ENCODE measurements at regions not wholly inside any gene's neighbourhood (a gene's known extent, or its start where the extent isn't known, plus 50 kb on each side); places are given as distances from the start of the nearest gene placed in this dataset.

GRCh38 chr2:204356151-204356641 lies 189.1 kb upstream of the PARD3B start:
- no peak for ATAC-seq
- H3K27me3 Mint-ChIP-seq = peaks cover 11% of the 10 kb centered on the region
- DNase-seq = no peak
- H3K4me3 Mint-ChIP-seq = no peak overlapping the region
- no peaks in the 10 kb centered on the region for H3K4me1 Mint-ChIP-seq
- H3K27ac Mint-ChIP-seq = no peak overlapping the region
- no peaks in the 10 kb centered on the region for H3K9me3 Mint-ChIP-seq

DNA sequence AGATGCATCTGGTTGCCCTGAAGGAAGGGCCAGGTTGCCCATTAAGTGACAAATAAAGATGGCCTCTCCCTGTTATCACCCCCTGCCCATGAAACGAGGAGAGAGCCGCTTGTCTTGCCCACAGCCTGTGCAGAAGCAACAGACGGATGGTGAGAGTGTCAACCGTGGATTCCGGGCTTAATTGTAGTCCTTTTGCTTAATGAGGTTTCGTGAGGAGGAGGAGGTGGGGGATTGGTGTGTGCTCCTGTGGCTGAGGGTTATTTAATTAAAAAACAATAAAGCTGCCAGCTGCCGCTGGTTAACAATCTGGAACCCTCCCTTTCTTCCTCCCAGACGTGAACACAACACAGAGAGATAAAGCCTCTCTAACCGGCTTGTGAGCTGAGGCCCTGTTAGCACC lies 188.0 kb upstream of the PARD3B start:
- ATAC-seq (no peak), DNase-seq (no peak)
- H3K4me3 Mint-ChIP-seq = no peak overlapping the region
- no peaks in the 10 kb centered on the region for H3K9me3 Mint-ChIP-seq
- H3K4me1 Mint-ChIP-seq = no peaks in the 10 kb centered on the region
- H3K27me3 Mint-ChIP-seq = peaks cover 11% of the 10 kb centered on the region
- no peak overlapping the region for H3K27ac Mint-ChIP-seq

DNA sequence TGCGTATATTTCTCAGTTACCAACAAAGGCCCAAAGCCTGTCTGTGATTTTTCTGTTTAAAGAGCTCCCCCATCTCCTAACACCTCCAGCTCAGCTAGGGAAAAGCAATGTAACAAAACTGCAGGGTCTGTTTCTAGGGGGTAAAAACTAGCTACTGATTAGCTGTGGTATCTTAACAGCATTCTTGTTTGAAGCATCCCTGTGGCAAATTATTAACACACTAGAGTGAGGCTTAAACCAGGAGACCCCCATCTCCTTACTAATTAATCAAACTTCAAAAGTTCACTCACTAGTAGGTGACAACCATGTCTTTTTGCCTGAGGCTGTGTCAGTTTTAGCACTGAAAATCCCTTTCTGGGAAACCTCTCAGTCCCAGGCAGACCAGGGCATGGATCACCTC lies 186.2 kb upstream of the PARD3B start:
- Mint-ChIP-seq H3K27me3 (peaks cover 11% of the 10 kb centered on the region), H3K27ac (no peak overlapping the region), H3K4me1 (no peaks in the 10 kb centered on the region), H3K4me3 (no peak overlapping the region), H3K9me3 (no peaks in the 10 kb centered on the region)
- DNase-seq (no peak), ATAC-seq (no peak)

DNA sequence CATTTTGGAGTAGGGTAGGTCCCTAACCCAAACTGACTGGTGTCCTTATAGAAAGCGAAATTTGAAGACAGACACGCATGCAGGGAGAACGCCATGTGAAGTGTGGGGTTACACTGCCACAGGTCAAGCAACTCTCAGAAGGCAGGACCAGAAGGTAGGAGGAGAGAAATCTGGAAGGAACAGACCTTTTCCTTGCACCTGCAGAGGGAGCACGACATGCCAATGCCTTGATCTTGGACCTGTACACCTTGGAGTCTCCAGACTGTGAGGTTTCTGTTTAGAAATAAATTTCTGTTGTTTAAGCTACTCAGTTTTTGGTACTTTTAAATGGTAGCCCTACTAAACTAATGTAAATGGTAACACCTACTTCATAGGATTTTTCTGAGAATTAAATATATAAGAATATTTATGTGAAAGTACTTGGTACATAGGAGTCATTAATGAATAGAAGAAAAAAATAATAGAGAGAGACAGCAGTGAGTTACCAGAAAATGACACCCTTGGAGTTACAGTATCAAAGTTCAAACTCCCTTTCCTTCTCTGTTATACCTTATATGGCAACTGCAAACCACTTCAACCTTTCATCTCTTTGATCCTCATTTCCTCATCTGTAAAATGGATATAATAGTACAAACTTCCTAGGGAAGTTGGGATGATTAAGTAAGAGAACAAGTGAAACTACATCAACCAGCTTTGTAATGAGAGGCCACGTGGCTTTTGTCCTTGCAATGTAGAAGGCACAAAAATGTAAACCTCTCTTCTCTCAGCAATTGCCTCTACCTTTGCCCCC lies 184.9 kb upstream of the PARD3B start:
- Mint-ChIP-seq H3K27ac (no peak overlapping the region), H3K4me3 (no peak overlapping the region), H3K4me1 (no peaks in the 10 kb centered on the region), H3K27me3 (peaks cover 11% of the 10 kb centered on the region), H3K9me3 (no peaks in the 10 kb centered on the region)
- ATAC-seq (no peak), DNase-seq (no peak)

GRCh38 chr2:204361738-204362137 lies 183.5 kb upstream of the PARD3B start:
- DNase-seq (no peak), ATAC-seq (no peak)
- Mint-ChIP-seq H3K4me3 (no peak overlapping the region), H3K27me3 (peaks cover 9% of the 10 kb centered on the region), H3K27ac (no peak overlapping the region), H3K9me3 (no peaks in the 10 kb centered on the region), H3K4me1 (no peaks in the 10 kb centered on the region)

- DNase-seq = no peak
Observed at GRCh38 chr2:204362581-204362980, 182.7 kb upstream of the PARD3B start.

GRCh38 chr2:204363513-204363912 lies 181.8 kb upstream of the PARD3B start:
- ATAC-seq (no peak), DNase-seq (no peak)
- peaks cover 10% of the 10 kb centered on the region for H3K27me3 Mint-ChIP-seq
- H3K27ac Mint-ChIP-seq = no peak overlapping the region
- H3K9me3 Mint-ChIP-seq = no peaks in the 10 kb centered on the region
- no peaks in the 10 kb centered on the region for H3K4me1 Mint-ChIP-seq
- no peak overlapping the region for H3K4me3 Mint-ChIP-seq

More at GRCh38 chr2:204362581-204362980, 182.7 kb upstream of the PARD3B start:
- Mint-ChIP-seq H3K27me3 (peaks cover 1% of the 10 kb centered on the region), H3K9me3 (no peaks in the 10 kb centered on the region), H3K4me3 (no peak overlapping the region), H3K27ac (no peak overlapping the region), H3K4me1 (no peaks in the 10 kb centered on the region)
- no peak for ATAC-seq

GRCh38 chr2:204364860-204365535 lies 180.3 kb upstream of the PARD3B start:
- H3K4me1 Mint-ChIP-seq = no peaks in the 10 kb centered on the region
- DNase-seq = no peak
- peaks cover 12% of the 10 kb centered on the region for H3K27me3 Mint-ChIP-seq
- H3K27ac Mint-ChIP-seq = no peak overlapping the region
- ATAC-seq = no peak
- H3K9me3 Mint-ChIP-seq = no peaks in the 10 kb centered on the region
- H3K4me3 Mint-ChIP-seq = no peak overlapping the region

DNA sequence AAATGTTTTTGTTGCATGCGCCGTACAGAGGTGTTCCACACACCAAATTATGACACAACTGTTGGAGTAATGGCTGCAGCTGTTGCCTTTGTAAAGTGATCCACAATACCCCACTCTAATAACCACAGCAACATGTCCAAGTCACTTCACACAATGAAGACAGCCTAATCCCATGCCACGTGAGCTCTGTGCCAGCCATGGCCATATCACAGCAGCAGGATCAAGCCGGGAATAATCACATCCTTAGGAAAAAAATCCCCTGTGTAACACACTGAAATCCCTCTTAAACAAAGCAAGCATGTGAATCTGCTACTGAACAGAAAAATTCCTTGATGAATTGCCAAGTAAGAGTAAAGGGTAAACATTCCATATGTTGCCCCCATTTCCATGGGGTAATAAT lies 179.5 kb upstream of the PARD3B start:
- ATAC-seq (no peak), DNase-seq (no peak)
- no peak overlapping the region for H3K27ac Mint-ChIP-seq
- no peak overlapping the region for H3K4me3 Mint-ChIP-seq
- no peaks in the 10 kb centered on the region for H3K4me1 Mint-ChIP-seq
- peaks cover 12% of the 10 kb centered on the region for H3K27me3 Mint-ChIP-seq
- H3K9me3 Mint-ChIP-seq = no peaks in the 10 kb centered on the region

- no peaks in the 10 kb centered on the region for H3K9me3 Mint-ChIP-seq
- no peaks in the 10 kb centered on the region for H3K4me1 Mint-ChIP-seq
- H3K27ac Mint-ChIP-seq = no peak overlapping the region
- ATAC-seq (no peak), DNase-seq (no peak)
- no peak overlapping the region for H3K4me3 Mint-ChIP-seq
- peaks cover 19% of the 10 kb centered on the region for H3K27me3 Mint-ChIP-seq
Observed at GRCh38 chr2:204367466-204367865, 177.8 kb upstream of the PARD3B start.

GRCh38 chr2:204370172-204370718 lies 175.0 kb upstream of the PARD3B start:
- H3K9me3 Mint-ChIP-seq = no peaks in the 10 kb centered on the region
- no peak overlapping the region for H3K4me3 Mint-ChIP-seq
- DNase-seq (no peak), ATAC-seq (no peak)
- H3K4me1 Mint-ChIP-seq = no peaks in the 10 kb centered on the region
- no peak overlapping the region for H3K27ac Mint-ChIP-seq
- peaks cover 28% of the 10 kb centered on the region for H3K27me3 Mint-ChIP-seq

DNA sequence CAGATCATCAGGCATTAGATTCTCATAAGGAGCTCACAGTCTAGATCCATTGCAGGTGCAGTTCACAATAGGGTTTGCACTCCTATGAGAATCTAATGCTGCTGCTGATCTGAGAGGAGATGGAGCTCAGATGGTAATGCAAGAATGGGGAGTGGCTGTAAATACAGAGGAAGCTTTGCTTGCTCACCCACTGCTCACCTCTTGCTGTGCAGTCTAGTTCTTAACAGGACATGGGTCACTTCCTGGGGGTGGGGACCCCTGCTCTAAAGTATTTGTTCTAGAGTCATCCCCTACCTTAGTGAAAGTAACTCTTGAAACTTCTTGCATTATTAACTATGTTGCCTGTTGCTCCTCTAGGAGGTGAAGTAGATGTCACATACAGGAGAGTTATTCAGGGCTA lies 171.3 kb upstream of the PARD3B start:
- ATAC-seq (no peak), DNase-seq (no peak)
- Mint-ChIP-seq H3K4me3 (no peak overlapping the region), H3K4me1 (no peaks in the 10 kb centered on the region), H3K27ac (no peak overlapping the region), H3K9me3 (no peaks in the 10 kb centered on the region), H3K27me3 (peaks cover 16% of the 10 kb centered on the region)

- ATAC-seq = no peak
- DNase-seq = no peak
- Mint-ChIP-seq H3K9me3 (no peaks in the 10 kb centered on the region), H3K27me3 (peaks cover 21% of the 10 kb centered on the region), H3K4me1 (no peaks in the 10 kb centered on the region), H3K4me3 (no peak overlapping the region), H3K27ac (no peak overlapping the region)
Observed at GRCh38 chr2:204380141-204380881, 165.0 kb upstream of the PARD3B start.

- no peak for DNase-seq
- H3K4me3 Mint-ChIP-seq = no peak overlapping the region
- H3K27ac Mint-ChIP-seq = no peak overlapping the region
Observed at GRCh38 chr2:204386668-204387067, 158.6 kb upstream of the PARD3B start.

GRCh38 chr2:204389120-204389519 lies 156.2 kb upstream of the PARD3B start:
- DNase-seq (no peak), ATAC-seq (no peak)
- Mint-ChIP-seq H3K4me1 (no peaks in the 10 kb centered on the region), H3K4me3 (no peak overlapping the region), H3K9me3 (no peaks in the 10 kb centered on the region), H3K27me3 (no peaks in the 10 kb centered on the region), H3K27ac (no peak overlapping the region)

More at GRCh38 chr2:204386668-204387067, 158.6 kb upstream of the PARD3B start:
- H3K27me3 Mint-ChIP-seq = peaks cover 21% of the 10 kb centered on the region
- no peaks in the 10 kb centered on the region for H3K4me1 Mint-ChIP-seq
- no peak for ATAC-seq
- H3K9me3 Mint-ChIP-seq = no peaks in the 10 kb centered on the region

DNA sequence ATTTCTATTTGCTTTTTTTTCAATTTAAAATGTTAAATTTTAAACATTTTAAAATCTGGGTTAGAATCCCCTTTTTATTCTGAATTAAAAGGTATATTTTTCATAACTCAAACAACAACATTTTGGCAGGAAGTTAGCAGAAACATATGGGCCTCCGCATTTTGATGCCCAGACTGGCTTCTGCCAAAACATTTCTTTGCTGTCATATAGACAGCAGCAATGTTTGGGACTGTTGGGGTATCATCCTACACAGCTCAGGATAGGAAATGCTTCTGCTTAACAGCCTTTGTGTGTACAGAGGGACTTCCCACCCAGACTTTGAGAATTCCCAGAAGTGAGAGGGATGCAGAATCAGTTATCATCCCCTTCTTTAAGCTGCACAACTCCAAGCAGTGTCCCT lies 155.4 kb upstream of the PARD3B start:
- Mint-ChIP-seq H3K27ac (no peak overlapping the region), H3K27me3 (peaks cover 1% of the 10 kb centered on the region), H3K4me1 (no peaks in the 10 kb centered on the region), H3K9me3 (no peaks in the 10 kb centered on the region), H3K4me3 (no peak overlapping the region)
- ATAC-seq (no peak), DNase-seq (no peak)
